Neural cell (in vitro differentiated cells): ENCODE measurements at regions not wholly inside any gene's neighbourhood (a gene's known extent, or its start where the extent isn't known, plus 50 kb on each side); places are given as distances from the start of the nearest gene placed in this dataset.

Source experiments
- H2AFZ ChIP-seq: fragments of 200-600, 300-800 bp; sonication (generic), shearing (Covaris generic); 2 replicates; pipeline ENCODE4 v1.6.0; 2014; ENCODE audit warnings: low read depth, mild to moderate bottlenecking, antibody characterized with exemption, low read length, moderate library complexity
- H3F3A ChIP-seq: fragments of 200-600 bp; shearing (Covaris generic); 2 replicates; pipeline ENCODE4 v1.6.1; 2016; ENCODE audit warnings: mild to moderate bottlenecking, moderate library complexity, mixed read lengths, antibody characterized with exemption, low read length; ENCODE audit not compliant: insufficient read depth, poor library complexity, severe bottlenecking
- H3K27ac ChIP-seq: fragments of 200-600, 300-800 bp; sonication (generic), shearing (Covaris generic); 2 replicates; pipeline ENCODE4 v1.5.1; 2014; ENCODE audit warnings: mild to moderate bottlenecking, low read length, moderate library complexity
- H3K27me3 ChIP-seq: fragments of 300-800, 200-600 bp; sonication (generic), shearing (Covaris generic); 2 replicates; pipeline ENCODE4 v1.6.0; 2014; ENCODE audit warnings: mild to moderate bottlenecking, low read depth, low read length, moderate library complexity; ENCODE audit not compliant: insufficient read depth
- H3K36me3 ChIP-seq: fragments of 300-800, 200-600 bp; sonication (generic), shearing (Covaris generic); 2 replicates; pipeline ENCODE4 v1.5.1; 2014; ENCODE audit warnings: mild to moderate bottlenecking, antibody characterized with exemption, low read length, moderate library complexity; ENCODE audit not compliant: insufficient read depth
- H3K4me2 ChIP-seq: fragments of 300-800, 200-600 bp; sonication (generic), shearing (Covaris generic); 2 replicates; pipeline ENCODE4 v1.6.0; 2014; ENCODE audit warnings: mild to moderate bottlenecking, low read length
- H3K4me3 ChIP-seq: fragments of 300-800, 200-600 bp; sonication (generic), shearing (Covaris generic); 2 replicates; pipeline ENCODE4 v1.5.1; 2014; ENCODE audit warnings: mild to moderate bottlenecking, low read length, moderate library complexity
- H3K79me2 ChIP-seq: fragments of 200-600 bp; shearing (Covaris generic); replicated peaks from 2 replicates; pipeline ENCODE4 v1.6.0; 2014; ENCODE audit warnings: mild to moderate bottlenecking, low read length, moderate library complexity; ENCODE audit not compliant: insufficient read depth
- H3K9ac ChIP-seq: fragments of 300-800, 200-600 bp; sonication (generic), shearing (Covaris generic); 2 replicates; pipeline ENCODE4 v1.6.1; 2016; ENCODE audit warnings: mild to moderate bottlenecking, low read length, mixed read lengths
- H3K9me2 ChIP-seq: fragments of 200-600 bp; shearing (Covaris generic); 2 replicates; pipeline ENCODE4 v1.6.1; 2016; ENCODE audit warnings: mild to moderate bottlenecking, low read length, mixed read lengths; ENCODE audit not compliant: insufficient read depth
- H3K9me3 ChIP-seq: fragments of 200-600, 300-800 bp; sonication (generic), shearing (Covaris generic); 2 replicates; pipeline ENCODE4 v1.6.1; 2016; ENCODE audit warnings: mild to moderate bottlenecking, mixed run types, low read length, moderate library complexity, mixed read lengths
- H4K20me1 ChIP-seq: fragments of 200-600 bp; shearing (Covaris generic); 2 replicates; pipeline ENCODE4 v1.6.1; 2016; ENCODE audit warnings: mild to moderate bottlenecking, mixed run types; ENCODE audit not compliant: insufficient read depth
- CTCF ChIP-seq: fragments of 450-650 bp; IDR thresholded peaks from 2 replicates; pipeline ENCODE4 v1.5.1; 2014; ENCODE audit warnings: antibody characterized with exemption, mild to moderate bottlenecking, moderate library complexity; ENCODE audit not compliant: poor library complexity, severe bottlenecking
- EP300 ChIP-seq: fragments of 450-650 bp; conservative IDR thresholded peaks from 2 replicates; pipeline ENCODE4 v1.6.1; 2014; ENCODE audit warnings: antibody characterized with exemption, mild to moderate bottlenecking, moderate library complexity; ENCODE audit not compliant: poor library complexity, severe bottlenecking
- EZH2 ChIP-seq: fragments of 200-600, 300-800 bp; shearing (Covaris generic), sonication (generic); IDR thresholded peaks from 2 replicates; pipeline ENCODE4 v1.6.1; 2014; ENCODE audit warnings: antibody characterized with exemption, low read length, borderline replicate concordance, mild to moderate bottlenecking; ENCODE audit not compliant: insufficient read depth, poor library complexity, severe bottlenecking
- MXI1 ChIP-seq: fragments of 450-650 bp; conservative IDR thresholded peaks from 2 replicates; pipeline ENCODE4 v1.6.1; 2014; ENCODE audit warnings: antibody characterized with exemption, mild to moderate bottlenecking; ENCODE audit not compliant: poor library complexity, severe bottlenecking
- POLR2AphosphoS5 ChIP-seq: IDR thresholded peaks from 2 replicates; pipeline ENCODE4 v1.6.1; 2012
- RAD21 ChIP-seq: fragments of 450-650 bp; conservative IDR thresholded peaks from 2 replicates; pipeline ENCODE4 v1.6.1; 2014; ENCODE audit warnings: antibody characterized with exemption, mild to moderate bottlenecking, moderate library complexity
- REST ChIP-seq: IDR thresholded peaks from 2 replicates; pipeline ENCODE4 v1.6.1; 2012; ENCODE audit warnings: borderline replicate concordance
- SMC3 ChIP-seq: fragments of 450-650 bp; conservative IDR thresholded peaks from 2 replicates; pipeline ENCODE4 v1.6.1; 2014; ENCODE audit warnings: antibody characterized with exemption, mild to moderate bottlenecking, moderate library complexity; ENCODE audit not compliant: poor library complexity
- TAF1 ChIP-seq: IDR thresholded peaks from 2 replicates; pipeline ENCODE4 v1.6.1; 2012; ENCODE audit warnings: low read depth

GRCh38 chr12:103181366-103182152 lies 224.1 kb downstream of the ASCL1 start:
- no peaks in the 10 kb centered on the region for H3F3A ChIP-seq
- H2AFZ ChIP-seq: no peak overlapping the region
- TF ChIP-seq RAD21 (no peak), POLR2AphosphoS5 (no peak), MXI1 (no peak), CTCF (no peak), EP300 (no peak), SMC3 (no peak), REST (no peak), TAF1 (no peak), EZH2 (no peak)
- H3K4me3 ChIP-seq: no peak overlapping the region
- H3K27me3 ChIP-seq: no peaks in the 10 kb centered on the region
- no peak overlapping the region for H3K4me2 ChIP-seq
- H3K9me3 ChIP-seq: no peaks in the 10 kb centered on the region
- no peaks in the 10 kb centered on the region for H4K20me1 ChIP-seq
- H3K9me2 ChIP-seq: no peaks in the 10 kb centered on the region
- H3K36me3 ChIP-seq: no peaks in the 10 kb centered on the region
- no peak overlapping the region for H3K9ac ChIP-seq
- no peak overlapping the region for H3K27ac ChIP-seq
- no peaks in the 10 kb centered on the region for H3K79me2 ChIP-seq

- Histone ChIP-seq H3K27me3 (no peaks in the 10 kb centered on the region), H3K4me2 (no peak overlapping the region), H3F3A (no peaks in the 10 kb centered on the region), H3K4me3 (no peak overlapping the region), H2AFZ (no peak overlapping the region), H3K9me2 (no peaks in the 10 kb centered on the region), H3K79me2 (no peaks in the 10 kb centered on the region), H3K9me3 (no peaks in the 10 kb centered on the region), H3K9ac (no peak overlapping the region), H3K36me3 (no peaks in the 10 kb centered on the region), H4K20me1 (no peaks in the 10 kb centered on the region), H3K27ac (no peak overlapping the region)
- TF ChIP-seq REST (no peak), SMC3 (no peak), CTCF (no peak), TAF1 (no peak), EZH2 (no peak), POLR2AphosphoS5 (no peak), MXI1 (no peak), RAD21 (no peak), EP300 (no peak)
Measured at GRCh38 chr12:103182299-103182698, 224.8 kb downstream of the ASCL1 start.
